Stimulated activated CD8-positive, alpha-beta memory T cell treated with anti-CD3 and anti-CD28 coated beads, Interleukin-7, amount 100 ng/mL, for 24 hours (primary cell): ENCODE measurements at regions not wholly inside any gene's neighbourhood (a gene's known extent, or its start where the extent isn't known, plus 50 kb on each side); places are given as distances from the start of the nearest gene placed in this dataset.

Experiments
- DNase-seq: peaks from one replicate; pipeline ENCODE4 v3.0.0-alpha.2; 2020; ENCODE audit warnings: low read depth

DNA sequence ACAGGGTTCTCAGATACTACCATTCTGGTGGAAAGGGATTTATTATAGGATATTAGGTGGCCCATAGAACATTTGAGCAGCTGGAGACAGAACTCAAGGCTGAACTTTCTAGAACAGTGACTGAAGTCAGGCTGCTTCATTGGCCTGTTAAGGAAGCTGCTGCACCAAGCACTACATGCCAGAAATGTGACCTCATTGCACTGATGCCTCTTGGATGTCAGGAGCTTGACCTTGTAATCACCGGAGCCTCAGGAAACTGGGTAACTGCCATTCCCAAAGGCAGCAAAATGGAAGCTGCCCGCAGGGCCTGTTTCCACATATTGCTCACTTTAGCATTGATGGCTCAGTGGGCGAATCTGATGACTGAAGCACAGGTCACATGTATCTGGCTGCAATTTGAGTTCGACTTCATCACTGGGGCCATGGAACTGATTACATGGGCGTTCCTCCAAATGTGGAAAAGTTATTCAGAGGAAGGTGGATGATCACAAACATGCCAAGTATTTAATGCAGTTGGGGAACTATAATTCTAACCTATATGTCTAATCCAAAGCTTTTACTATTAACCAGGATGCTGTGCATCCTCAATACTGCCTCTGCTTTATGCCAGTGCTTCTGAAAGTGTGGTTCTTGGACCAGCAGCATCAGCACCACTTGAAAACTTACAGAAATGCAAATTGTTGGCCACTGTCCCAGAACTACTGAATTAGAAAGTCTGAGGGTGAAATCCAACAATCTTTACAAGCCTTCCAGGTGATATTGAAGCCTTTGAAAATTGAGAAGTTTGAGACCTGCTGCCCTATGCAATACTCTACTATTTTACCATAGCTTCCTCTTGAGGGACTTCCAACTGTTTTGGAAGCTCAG, 337.2 kb upstream of the NAV3 start:
- DNase-seq, result no peak

GRCh38 chr12:77492536-77492935, 338.2 kb upstream of the NAV3 start:
- DNase-seq, result no peak

GRCh38 chr12:77489331-77489970, 341.2 kb upstream of the NAV3 start:
- no peak for DNase-seq

DNA sequence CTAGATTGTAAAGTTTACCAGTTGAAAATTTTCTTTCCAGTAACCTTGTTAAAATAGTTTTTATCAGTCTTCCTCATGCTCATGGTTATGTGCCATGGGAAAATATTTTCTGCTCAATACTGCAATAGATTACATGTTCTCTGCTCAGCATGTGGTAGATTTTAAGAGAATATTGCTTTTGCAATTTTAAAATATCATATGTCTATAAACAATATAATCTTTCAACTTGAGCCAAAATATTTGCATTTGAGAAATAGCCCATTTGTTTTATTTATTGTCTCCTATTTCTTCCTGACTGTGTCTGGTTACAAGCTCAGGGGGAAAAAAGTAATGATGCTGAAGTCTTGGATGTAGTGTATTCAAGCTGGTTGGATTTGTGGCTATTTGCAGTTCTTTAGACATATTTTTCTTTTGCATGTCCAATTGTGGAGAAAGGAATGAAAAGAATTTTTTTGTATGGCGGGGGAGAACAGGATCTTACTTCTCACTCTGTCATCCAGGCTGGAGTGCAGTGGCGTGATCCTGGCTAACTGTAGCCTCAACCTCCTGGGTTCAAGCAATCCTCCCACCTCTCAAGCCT, 342.6 kb upstream of the NAV3 start:
- DNase-seq, result no peak

DNA sequence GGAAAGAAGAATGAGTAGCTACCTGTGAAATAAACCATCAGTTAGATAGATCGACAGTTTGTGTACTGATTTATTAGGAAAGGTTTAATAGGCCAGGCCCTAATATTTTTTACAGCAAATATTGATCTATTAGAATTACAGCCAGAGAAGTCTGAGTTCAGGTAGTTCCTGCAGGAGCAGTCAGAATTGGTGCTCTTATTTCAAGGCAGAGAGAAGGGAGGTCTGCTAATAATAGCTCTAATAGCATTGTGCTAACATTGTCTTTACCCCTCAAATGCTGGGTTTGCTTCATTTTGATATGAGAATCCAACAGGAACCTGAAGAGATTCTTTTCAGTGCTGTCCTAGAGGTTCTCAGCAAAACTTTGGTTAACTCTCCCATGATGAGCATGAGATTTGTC, 343.8 kb upstream of the NAV3 start:
- DNase-seq, result no peak

DNA sequence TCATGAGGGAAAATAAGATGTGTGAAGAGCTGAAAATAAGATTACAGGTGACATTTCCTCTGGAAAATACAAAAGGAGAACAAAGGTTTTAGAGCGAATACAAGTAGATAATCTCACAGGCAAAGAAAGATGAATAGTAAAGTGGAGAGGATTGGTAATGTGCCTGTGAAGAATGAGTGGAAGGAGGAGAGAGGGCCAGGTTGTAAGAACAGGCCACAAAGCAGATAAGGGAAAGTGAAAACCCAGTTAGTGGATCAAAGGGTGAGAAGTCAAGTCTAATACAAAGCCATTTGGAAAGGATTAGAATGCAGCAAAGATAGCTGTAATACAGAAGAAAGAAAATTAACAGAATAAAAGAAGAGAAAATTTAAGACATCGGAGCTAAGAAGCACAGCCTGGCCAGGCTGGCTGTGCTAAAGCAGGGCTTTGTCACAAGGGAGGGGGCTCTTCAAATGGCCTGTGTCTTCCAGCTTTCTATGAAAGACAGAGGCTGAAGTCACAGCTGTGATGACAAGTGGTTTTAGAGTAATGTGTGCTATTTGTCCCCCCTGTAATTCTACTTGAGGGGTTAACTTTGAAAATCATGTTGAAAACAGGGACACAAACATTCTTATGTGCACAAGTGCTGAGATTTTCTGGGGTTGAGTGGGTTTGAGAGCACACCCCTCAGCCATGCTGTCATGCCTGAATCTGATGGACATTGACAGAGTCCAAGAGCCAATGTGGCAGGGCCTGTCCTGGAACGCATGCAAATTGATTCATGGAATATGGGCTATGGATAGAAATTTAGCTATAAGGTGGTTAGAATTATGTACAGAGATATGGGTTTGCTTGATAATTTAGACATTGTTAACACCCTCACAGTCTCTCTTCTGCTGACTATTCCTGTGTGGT, 344.5 kb upstream of the NAV3 start:
- DNase-seq, result no peak

DNA sequence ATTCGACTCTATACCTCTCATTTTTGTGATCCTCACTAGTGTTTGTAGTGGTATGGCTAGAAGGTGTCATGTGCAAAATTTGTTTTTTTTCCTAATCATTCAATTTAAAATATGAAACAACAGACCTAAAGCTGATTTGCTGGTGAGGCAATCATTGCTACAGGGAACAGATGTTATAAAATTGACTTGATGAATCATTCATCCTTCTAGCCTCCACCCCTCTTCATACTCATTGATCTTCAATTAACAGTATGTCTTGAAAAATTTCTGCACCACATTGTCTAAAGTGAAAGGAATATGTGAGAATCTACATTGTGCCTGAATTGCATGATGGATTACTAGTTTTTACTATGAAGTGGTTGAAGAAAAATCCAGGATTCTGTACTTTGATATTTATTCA, 349.0 kb upstream of the NAV3 start:
- DNase-seq, result no peak

DNA sequence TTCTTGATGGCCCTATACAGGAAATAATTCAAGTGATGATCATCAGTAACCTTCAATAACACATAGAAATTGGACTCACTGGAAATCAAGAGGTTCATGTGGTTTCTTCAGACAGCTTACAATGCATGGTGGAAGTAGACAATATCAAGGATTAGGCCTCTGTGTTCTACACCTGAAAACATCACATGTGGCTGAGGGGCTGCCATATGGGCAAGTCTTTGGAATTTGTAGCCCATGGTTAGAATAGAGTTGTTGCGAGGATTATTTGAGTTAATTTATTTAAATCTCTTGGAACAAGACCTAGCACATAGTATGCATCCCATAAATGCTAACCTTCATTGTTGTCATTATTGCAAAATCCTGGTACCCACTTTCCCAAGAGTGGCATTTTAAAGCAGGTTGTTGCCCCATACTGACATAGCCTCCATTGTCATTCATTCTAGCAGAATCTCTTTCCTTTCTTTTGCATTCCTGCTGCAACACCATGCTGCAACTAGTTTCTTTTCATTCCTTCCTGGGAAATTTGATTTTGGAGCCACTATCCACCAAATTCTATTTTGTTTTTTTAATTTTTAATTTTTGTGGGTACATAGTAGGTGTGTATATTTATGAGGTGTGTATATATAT, 352.7 kb upstream of the NAV3 start:
- DNase-seq, result no peak

GRCh38 chr12:77471801-77472200, 358.9 kb upstream of the NAV3 start:
- DNase-seq, result no peak

GRCh38 chr12:77469578-77470333, 360.9 kb upstream of the NAV3 start:
- DNase-seq, result no peak

GRCh38 chr12:77442633-77443032, 377.3 kb upstream of the E2F7 start:
- no peak for DNase-seq

- no peak for DNase-seq
Measured at GRCh38 chr12:77439749-77440148, 374.4 kb upstream of the E2F7 start.

DNA sequence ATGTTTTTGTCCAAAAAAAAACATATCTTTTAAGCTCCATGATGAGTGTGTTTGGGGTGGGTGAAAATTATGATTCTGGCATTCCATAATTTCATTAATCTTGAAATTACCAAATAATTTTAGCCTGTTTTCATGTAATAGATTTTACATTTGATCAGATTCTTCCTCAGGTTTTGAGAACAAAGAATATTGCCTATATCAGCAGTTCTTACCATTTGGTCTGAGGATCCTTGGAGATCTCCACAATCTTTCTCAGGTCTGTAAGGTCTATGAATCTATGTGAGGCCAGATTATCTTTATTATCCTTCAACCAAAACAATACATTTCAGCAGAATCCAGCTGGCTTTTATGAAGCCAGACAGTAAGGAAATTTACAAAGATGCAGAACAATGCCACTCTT, 373.3 kb upstream of the E2F7 start:
- DNase-seq, result no peak

- no peak for DNase-seq
Measured at GRCh38 chr12:77437206-77437605, 371.8 kb upstream of the E2F7 start.

DNA sequence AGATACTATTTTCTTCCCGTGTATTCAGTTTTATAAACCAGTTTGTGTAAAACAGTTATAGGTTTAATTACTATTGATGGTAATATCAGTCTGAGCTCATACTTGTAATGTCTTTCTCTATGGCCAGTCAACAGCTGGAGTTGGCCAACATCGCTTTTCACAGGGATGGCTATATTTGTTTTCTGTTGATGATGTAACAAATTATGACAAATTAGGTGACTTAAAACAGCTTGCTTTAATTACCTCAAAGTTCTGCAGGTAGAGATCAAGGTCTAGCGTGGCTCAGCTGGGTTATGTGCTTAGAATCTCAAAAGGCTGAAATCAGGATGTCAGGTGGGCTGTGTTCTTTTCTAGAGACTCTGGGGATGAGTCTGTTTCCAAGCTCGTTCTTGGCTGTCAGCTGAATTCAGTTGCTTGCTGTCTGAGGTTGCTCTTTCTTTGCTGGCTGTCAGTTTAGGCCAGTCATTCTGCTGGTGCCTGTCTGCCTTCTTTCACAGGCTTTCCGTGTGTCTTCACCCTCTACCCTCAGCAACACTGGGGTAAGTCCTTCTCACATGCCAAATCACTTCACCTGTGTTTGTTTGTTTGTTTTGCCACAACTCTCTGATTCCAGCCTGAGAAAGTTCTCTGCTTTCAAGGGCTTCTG, 370.2 kb upstream of the E2F7 start:
- DNase-seq, result no peak

DNA sequence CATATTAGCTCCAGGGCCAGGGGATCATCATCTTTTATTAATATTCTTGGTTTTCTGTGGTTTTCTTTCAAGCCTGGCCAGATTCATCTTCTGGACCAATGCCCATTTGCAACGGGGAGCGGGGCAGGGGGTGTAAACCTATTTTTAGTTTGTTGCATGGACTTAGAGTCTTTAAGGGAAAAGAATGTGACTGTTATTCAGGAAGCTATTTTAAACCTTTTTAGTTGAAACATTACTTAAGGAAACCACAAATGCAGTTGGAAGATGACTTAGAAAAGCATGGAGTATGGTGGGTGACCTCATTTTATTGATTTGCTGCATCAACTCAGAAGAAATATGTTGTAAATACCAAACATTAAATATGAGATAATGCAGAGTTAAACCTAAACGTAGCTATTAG, 368.4 kb upstream of the E2F7 start:
- DNase-seq, result no peak

GRCh38 chr12:77429426-77429825, 364.1 kb upstream of the E2F7 start:
- no peak for DNase-seq

GRCh38 chr12:77421152-77421551, 355.8 kb upstream of the E2F7 start:
- DNase-seq, result no peak

DNA sequence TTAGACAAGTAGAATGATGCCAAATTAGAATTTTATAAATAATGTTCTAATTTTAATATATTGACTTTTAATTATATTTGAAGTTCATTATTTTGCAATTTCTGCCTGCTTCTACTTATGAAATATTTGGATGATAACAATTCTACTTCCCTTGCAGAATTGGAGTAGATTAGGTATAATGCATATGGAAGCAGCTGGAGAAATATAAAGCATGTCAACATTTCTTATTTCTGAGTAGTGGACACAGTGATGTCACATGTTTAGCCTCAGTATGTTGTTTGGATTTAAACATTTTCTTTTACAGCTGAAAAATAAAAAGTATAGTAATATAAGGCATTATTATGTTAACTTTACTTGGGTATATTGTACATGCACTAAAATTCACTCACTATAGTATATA, 344.2 kb upstream of the E2F7 start:
- DNase-seq, result no peak

GRCh38 chr12:77407931-77408330, 342.6 kb upstream of the E2F7 start:
- DNase-seq, result no peak
